Activated CD4-positive, alpha-beta T cell treated with anti-CD3 and anti-CD28 coated beads for 48 hours (primary cell): ENCODE measurements at regions not wholly inside any gene's neighbourhood (a gene's known extent, or its start where the extent isn't known, plus 50 kb on each side); places are given as distances from the start of the nearest gene placed in this dataset.

Experiments used
- DNase-seq: peaks from one replicate; pipeline ENCODE4 v3.0.0-alpha.2; 2020

- no peak for DNase-seq
Measured at GRCh38 chr1:228899421-228899956, 164.2 kb downstream of the RHOU start.

- no peak for DNase-seq
Measured at GRCh38 chr1:228900099-228900885, 165.0 kb downstream of the RHOU start.

- DNase-seq = no peak
Measured at GRCh38 chr1:228900886-228901392, 165.7 kb downstream of the RHOU start.

- no peak for DNase-seq
Measured at GRCh38 chr1:228901936-228902681, 166.8 kb downstream of the RHOU start.

GRCh38 chr1:228902781-228903433 is 167.6 kb downstream of the RHOU start:
- no peak for DNase-seq

- DNase-seq = no peak
Measured at GRCh38 chr1:228903434-228904071, 168.3 kb downstream of the RHOU start.

- DNase-seq = no peak
Measured at GRCh38 chr1:228904222-228904621, 168.9 kb downstream of the RHOU start.

GRCh38 chr1:228905701-228906101 is 170.4 kb downstream of the RHOU start:
- no peak for DNase-seq

- no peak for DNase-seq
Measured at GRCh38 chr1:228906223-228906860, 171.1 kb downstream of the RHOU start.

- no peak for DNase-seq
Measured at GRCh38 chr1:228911225-228912210, 176.2 kb downstream of the RHOU start.

GRCh38 chr1:228913626-228914414 is 178.5 kb downstream of the RHOU start:
- no peak for DNase-seq

- DNase-seq = no peak
Measured at GRCh38 chr1:228914700-228915099, 179.4 kb downstream of the RHOU start.

- DNase-seq = no peak
Measured at GRCh38 chr1:228917342-228917741, 182.1 kb downstream of the RHOU start.

- no peak for DNase-seq
Measured at GRCh38 chr1:228917755-228918154, 182.5 kb downstream of the RHOU start.

GRCh38 chr1:228918335-228918734 is 183.1 kb downstream of the RHOU start:
- DNase-seq = no peak

GRCh38 chr1:228919914-228920313 is 184.6 kb downstream of the RHOU start:
- DNase-seq = no peak

GRCh38 chr1:228920831-228921230 is 185.6 kb downstream of the RHOU start:
- no peak for DNase-seq

- DNase-seq = no peak
Measured at GRCh38 chr1:228921481-228921880, 186.2 kb downstream of the RHOU start.

- no peak for DNase-seq
Measured at GRCh38 chr1:228922722-228923376, 187.6 kb downstream of the RHOU start.
